ENCODE measurements at regions not wholly inside any gene's neighbourhood (a gene's known extent, or its start where the extent isn't known, plus 50 kb on each side); places are given as distances from the start of the nearest gene placed in this dataset.

DNA sequence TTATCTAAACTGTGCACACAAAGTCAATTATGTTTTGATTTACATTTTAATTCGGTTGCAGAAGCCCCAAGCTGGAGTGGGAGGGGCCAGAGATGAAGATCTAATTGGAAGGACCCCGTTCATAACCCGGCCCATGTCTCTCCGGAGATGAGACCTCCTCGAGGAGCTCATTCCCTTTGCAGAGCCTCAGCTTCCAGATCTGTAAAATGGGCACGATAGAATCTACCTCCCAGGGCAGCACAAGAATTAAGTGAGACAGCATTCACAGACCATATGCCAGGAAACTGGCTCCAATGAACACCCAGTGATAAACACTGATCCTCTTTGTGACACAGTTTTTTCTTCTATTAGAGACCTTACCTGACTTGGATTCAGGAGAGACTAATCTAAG is 446.5 kb upstream of the CDH5 start:
- peaks cover 5% of the 10 kb centered on the region for H3K27me3 Mint-ChIP-seq (ENCODE audit: low read depth, poor library complexity)
- H3K4me3 Mint-ChIP-seq, result no peak overlapping the region
- H3K4me1 Mint-ChIP-seq, result peaks cover 29% of the 10 kb centered on the region
- H3K36me3 Mint-ChIP-seq (ENCODE audit: low read depth), result peaks cover 5% of the 10 kb centered on the region
- no peak overlapping the region for H3K27ac Mint-ChIP-seq
- no peak for DNase-seq
- peaks cover 22% of the 10 kb centered on the region for H3K9me3 Mint-ChIP-seq
- TF ChIP-seq, protein P1, sequence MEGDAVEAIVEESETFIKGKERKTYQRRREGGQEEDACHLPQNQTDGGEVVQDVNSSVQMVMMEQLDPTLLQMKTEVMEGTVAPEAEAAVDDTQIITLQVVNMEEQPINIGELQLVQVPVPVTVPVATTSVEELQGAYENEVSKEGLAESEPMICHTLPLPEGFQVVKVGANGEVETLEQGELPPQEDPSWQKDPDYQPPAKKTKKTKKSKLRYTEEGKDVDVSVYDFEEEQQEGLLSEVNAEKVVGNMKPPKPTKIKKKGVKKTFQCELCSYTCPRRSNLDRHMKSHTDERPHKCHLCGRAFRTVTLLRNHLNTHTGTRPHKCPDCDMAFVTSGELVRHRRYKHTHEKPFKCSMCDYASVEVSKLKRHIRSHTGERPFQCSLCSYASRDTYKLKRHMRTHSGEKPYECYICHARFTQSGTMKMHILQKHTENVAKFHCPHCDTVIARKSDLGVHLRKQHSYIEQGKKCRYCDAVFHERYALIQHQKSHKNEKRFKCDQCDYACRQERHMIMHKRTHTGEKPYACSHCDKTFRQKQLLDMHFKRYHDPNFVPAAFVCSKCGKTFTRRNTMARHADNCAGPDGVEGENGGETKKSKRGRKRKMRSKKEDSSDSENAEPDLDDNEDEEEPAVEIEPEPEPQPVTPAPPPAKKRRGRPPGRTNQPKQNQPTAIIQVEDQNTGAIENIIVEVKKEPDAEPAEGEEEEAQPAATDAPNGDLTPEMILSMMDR (IDR thresholded peaks at IDR 0.05), result no peak

DNA sequence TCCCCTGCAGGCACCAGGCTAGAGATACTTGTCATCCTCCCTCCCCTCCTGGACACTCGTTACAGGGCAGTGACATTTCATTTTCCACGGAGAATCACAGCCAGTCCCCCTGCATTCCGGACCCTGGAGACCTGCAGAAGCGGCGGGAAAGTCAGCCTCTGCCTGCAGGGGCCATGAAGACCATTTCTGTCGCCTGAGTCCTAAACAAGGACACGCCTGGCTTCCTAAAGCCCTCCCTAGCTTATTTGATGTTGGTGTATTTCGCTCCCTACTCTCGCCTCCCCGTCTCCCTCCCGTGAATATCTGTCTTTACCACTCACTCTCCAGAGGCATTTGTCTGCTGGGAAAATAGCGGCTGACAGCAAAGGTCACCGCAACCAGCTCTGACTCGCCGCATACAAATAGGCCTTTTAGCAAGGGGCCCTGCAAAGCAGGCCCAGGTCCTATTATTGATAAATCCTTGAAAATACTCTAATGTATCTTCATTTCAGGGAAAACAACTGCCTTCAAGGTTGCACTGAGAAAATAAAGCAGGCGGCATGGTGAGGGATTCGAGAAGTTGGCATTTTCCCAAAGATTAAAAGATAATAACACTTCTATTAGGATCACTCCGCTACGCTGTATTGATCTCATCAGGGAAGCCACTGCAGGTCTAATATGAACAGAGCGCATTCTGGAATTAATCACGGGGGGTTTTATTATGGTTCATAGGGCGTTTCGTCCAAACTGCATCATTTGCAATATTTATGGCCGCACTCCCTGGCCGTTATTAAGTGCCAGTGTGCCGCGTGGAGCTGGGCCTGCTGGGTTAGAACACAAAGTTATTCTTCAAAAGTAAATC is 447.1 kb upstream of the CDH5 start:
- Mint-ChIP-seq H3K36me3 (ENCODE audit: low read depth) (peaks cover 5% of the 10 kb centered on the region), H3K27ac (peak overlapping the region; percentile 87), H3K4me3 (peak overlapping the region; percentile 26), H3K27me3 (ENCODE audit: low read depth, poor library complexity) (peaks cover 5% of the 10 kb centered on the region), H3K4me1 (peaks cover 29% of the 10 kb centered on the region), H3K9me3 (peaks cover 23% of the 10 kb centered on the region)
- TF ChIP-seq, protein P1 (IDR thresholded peaks at IDR 0.05), result no peak
- DNase-seq, result peak; percentile 17

DNA sequence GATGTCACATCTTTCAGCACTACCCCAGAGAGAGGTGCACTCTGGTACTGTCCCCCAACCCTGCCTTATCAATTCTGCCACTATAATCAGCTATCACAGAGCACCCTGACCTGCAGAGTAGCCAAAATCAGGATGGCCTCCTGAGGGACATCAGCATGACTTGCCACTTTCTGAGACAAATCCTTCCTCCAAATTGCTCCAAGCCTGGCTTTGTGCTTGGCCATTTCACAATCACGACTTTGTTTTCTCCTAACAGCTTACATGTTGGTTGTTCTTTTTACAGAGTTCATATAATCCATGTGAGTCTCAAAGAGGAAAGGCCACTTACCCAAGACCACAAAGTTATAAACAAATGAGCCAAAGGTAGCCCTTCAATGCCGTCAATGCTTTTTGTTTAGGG is 449.0 kb upstream of the CDH5 start:
- no peak for DNase-seq
- H3K4me3 Mint-ChIP-seq, result no peak overlapping the region
- no peak overlapping the region for H3K27ac Mint-ChIP-seq
- TF ChIP-seq, protein P1 (IDR thresholded peaks at IDR 0.05), result no peak
- H3K4me1 Mint-ChIP-seq, result peaks cover 29% of the 10 kb centered on the region
- H3K9me3 Mint-ChIP-seq, result peaks cover 26% of the 10 kb centered on the region
- peaks cover 5% of the 10 kb centered on the region for H3K36me3 Mint-ChIP-seq (ENCODE audit: low read depth)
- H3K27me3 Mint-ChIP-seq (ENCODE audit: low read depth, poor library complexity), result peaks cover 5% of the 10 kb centered on the region

GRCh38 chr16:65916995-65917394 is 449.5 kb upstream of the CDH5 start:
- no peak for DNase-seq
- TF ChIP-seq, protein P1 (IDR thresholded peaks at IDR 0.05), result no peak
- H3K36me3 Mint-ChIP-seq (ENCODE audit: low read depth), result peaks cover 5% of the 10 kb centered on the region
- no peak overlapping the region for H3K4me3 Mint-ChIP-seq
- no peak overlapping the region for H3K27ac Mint-ChIP-seq
- peaks cover 26% of the 10 kb centered on the region for H3K4me1 Mint-ChIP-seq
- H3K9me3 Mint-ChIP-seq, result peaks cover 26% of the 10 kb centered on the region
- peaks cover 5% of the 10 kb centered on the region for H3K27me3 Mint-ChIP-seq (ENCODE audit: low read depth, poor library complexity)

DNA sequence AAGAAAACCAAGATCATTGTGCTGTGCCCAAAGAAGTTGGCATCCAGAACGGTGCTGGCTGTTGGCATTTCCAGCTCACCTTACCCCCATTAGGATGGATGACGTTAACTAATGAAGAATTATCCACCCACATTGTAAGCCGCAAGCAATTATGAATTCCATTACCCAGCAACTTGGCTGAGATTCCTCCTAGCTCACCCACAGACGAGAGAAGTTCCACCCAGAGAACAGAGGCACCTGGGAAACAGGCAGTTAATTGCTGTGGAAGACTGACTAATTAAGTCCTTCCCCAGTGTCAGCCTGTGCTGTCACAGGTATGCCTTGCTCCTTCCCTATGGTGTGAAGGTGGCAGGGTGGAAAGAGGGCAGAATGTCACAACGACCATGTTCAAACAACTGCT is 456.2 kb upstream of the CDH5 start:
- Mint-ChIP-seq H3K27ac (no peak overlapping the region), H3K4me1 (peaks cover 27% of the 10 kb centered on the region)

More for the DNA sequence above, 456.2 kb upstream of the CDH5 start:
- Mint-ChIP-seq H3K4me3 (no peak overlapping the region), H3K9me3 (peaks cover 7% of the 10 kb centered on the region), H3K27me3 (ENCODE audit: low read depth, poor library complexity) (no peaks in the 10 kb centered on the region), H3K36me3 (ENCODE audit: low read depth) (peaks cover 2% of the 10 kb centered on the region)
- TF ChIP-seq, protein P1 (IDR thresholded peaks at IDR 0.05), result no peak
- no peak for DNase-seq
